Glutamatergic neuron (in vitro differentiated cells): ENCODE measurements at regions not wholly inside any gene's neighbourhood (a gene's known extent, or its start where the extent isn't known, plus 50 kb on each side); places are given as distances from the start of the nearest gene placed in this dataset.

Source experiments
- DNase-seq: peaks from one replicate; pipeline ENCODE4 v3.0.0; 2022
- H3K27ac Mint-ChIP-seq: one replicate; pipeline ENCODE4 v1.8.0; 2020; ENCODE audit warnings: mild to moderate bottlenecking, mixed read lengths, inconsistent platforms; ENCODE audit not compliant: unreplicated experiment
- H3K27me3 Mint-ChIP-seq: one replicate; pipeline ENCODE4 v1.8.0; 2020; ENCODE audit warnings: mild to moderate bottlenecking, moderate library complexity, mixed read lengths, inconsistent platforms; ENCODE audit not compliant: unreplicated experiment
- H3K36me3 Mint-ChIP-seq: one replicate; pipeline ENCODE4 v1.8.0; 2020; ENCODE audit warnings: mild to moderate bottlenecking, mixed read lengths, inconsistent platforms; ENCODE audit not compliant: unreplicated experiment
- H3K4me1 Mint-ChIP-seq: one replicate; pipeline ENCODE4 v1.8.0; 2020; ENCODE audit warnings: mild to moderate bottlenecking, low read depth, mixed read lengths, inconsistent platforms; ENCODE audit not compliant: unreplicated experiment
- H3K4me3 Mint-ChIP-seq: one replicate; pipeline ENCODE4 v1.8.0; 2020; ENCODE audit warnings: mild to moderate bottlenecking, mixed read lengths, inconsistent platforms; ENCODE audit not compliant: unreplicated experiment
- H3K9me3 Mint-ChIP-seq: one replicate; pipeline ENCODE4 v1.8.0; 2020; ENCODE audit warnings: mild to moderate bottlenecking, moderate library complexity, mixed read lengths, inconsistent platforms; ENCODE audit not compliant: unreplicated experiment
- CTCF ChIP-seq: fragments of 200-600 bp; sonication (generic); IDR thresholded peaks from one replicate; pipeline ENCODE4 v1.5.0; 2021; ENCODE audit not compliant: partially characterized antibody, unreplicated experiment

GRCh38 chr5:86885011-86885410 lies 267.3 kb downstream of the COX7C start:
- Mint-ChIP-seq H3K4me1 (peaks cover 9% of the 10 kb centered on the region), H3K4me3 (no peak overlapping the region), H3K9me3 (no peaks in the 10 kb centered on the region), H3K36me3 (no peaks in the 10 kb centered on the region), H3K27me3 (no peaks in the 10 kb centered on the region), H3K27ac (no peak overlapping the region)
- DNase-seq = no peak
- TF ChIP-seq CTCF = no peak

- Mint-ChIP-seq H3K4me1 (peaks cover 9% of the 10 kb centered on the region), H3K9me3 (no peaks in the 10 kb centered on the region), H3K4me3 (no peak overlapping the region), H3K27ac (no peak overlapping the region), H3K27me3 (no peaks in the 10 kb centered on the region), H3K36me3 (no peaks in the 10 kb centered on the region)
- no peak for TF ChIP-seq CTCF
- DNase-seq = no peak
These were observed 267.9 kb downstream of the COX7C start for GRCh38 chr5:86885489-86886230.

GRCh38 chr5:86890375-86890774 lies 272.6 kb downstream of the COX7C start:
- H3K36me3 Mint-ChIP-seq = no peaks in the 10 kb centered on the region
- no peak for TF ChIP-seq CTCF
- H3K9me3 Mint-ChIP-seq = no peaks in the 10 kb centered on the region

GRCh38 chr5:86894056-86894455 lies 276.3 kb downstream of the COX7C start:
- Mint-ChIP-seq H3K9me3 (no peaks in the 10 kb centered on the region), H3K36me3 (no peaks in the 10 kb centered on the region), H3K4me3 (no peak overlapping the region), H3K4me1 (peaks cover 3% of the 10 kb centered on the region), H3K27ac (no peak overlapping the region), H3K27me3 (no peaks in the 10 kb centered on the region)
- no peak for TF ChIP-seq CTCF
- DNase-seq = no peak

More at GRCh38 chr5:86890375-86890774, 272.6 kb downstream of the COX7C start:
- H3K27me3 Mint-ChIP-seq = no peaks in the 10 kb centered on the region
- H3K27ac Mint-ChIP-seq = no peak overlapping the region
- DNase-seq = no peak
- peaks cover 2% of the 10 kb centered on the region for H3K4me1 Mint-ChIP-seq
- no peak overlapping the region for H3K4me3 Mint-ChIP-seq

GRCh38 chr5:86896916-86897315 lies 279.2 kb downstream of the COX7C start:
- TF ChIP-seq CTCF = no peak
- Mint-ChIP-seq H3K27ac (no peak overlapping the region), H3K27me3 (no peaks in the 10 kb centered on the region), H3K4me3 (no peak overlapping the region), H3K9me3 (no peaks in the 10 kb centered on the region), H3K36me3 (no peaks in the 10 kb centered on the region), H3K4me1 (peaks cover 3% of the 10 kb centered on the region)
- DNase-seq = no peak
